ENCODE measurements at regions not wholly inside any gene's neighbourhood (a gene's known extent, or its start where the extent isn't known, plus 50 kb on each side); places are given as distances from the start of the nearest gene placed in this dataset.
"Not testable (repeated sequence)": the region's sequence is repeated elsewhere in the genome, so short reads cannot be mapped to it uniquely, and the experiment has no call there.

DNA sequence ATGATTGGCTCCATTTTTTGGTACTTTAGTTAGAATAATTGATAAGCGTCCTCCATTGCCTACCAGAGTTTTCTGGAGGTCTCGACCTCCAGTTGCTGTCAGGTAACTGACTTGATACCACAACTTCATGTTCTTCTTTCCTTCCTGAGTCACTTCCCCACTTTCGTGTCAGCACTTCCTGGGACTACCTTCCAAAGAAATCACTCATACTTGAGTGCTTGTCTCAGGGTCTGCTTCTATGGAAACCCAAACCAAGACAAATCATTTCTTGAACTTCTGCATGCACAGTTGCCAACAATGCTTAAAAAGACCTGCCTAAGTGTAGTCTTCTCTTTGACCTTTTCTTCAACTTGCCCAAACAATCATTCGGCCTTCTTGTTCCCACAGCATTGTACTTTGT, 210.3 kb upstream of the ETAA1 start:
- no peak for DNase-seq (ENCODE audit: low spot score)

DNA sequence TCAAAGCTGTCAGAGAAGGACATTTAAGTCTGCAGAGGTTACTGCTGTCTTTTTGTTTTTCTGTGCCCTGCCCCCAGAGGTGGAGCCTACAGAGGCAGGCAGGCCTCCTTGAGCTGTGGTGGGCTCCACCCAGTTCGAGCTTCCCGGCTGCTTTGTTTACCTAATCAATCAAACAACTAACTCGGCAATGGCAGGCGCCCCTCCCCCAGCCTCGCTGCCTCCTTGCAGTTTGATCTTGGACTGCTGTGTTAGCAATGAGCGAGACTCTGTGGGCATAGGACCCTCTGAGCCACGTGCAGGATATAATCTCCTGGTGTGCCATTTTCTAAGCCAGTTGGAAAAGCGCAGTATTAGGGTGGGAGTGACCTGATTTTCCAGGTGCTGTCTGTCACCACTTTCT, 201.8 kb upstream of the ETAA1 start:
- not testable (repeated sequence) for DNase-seq (ENCODE audit: low spot score)

DNA sequence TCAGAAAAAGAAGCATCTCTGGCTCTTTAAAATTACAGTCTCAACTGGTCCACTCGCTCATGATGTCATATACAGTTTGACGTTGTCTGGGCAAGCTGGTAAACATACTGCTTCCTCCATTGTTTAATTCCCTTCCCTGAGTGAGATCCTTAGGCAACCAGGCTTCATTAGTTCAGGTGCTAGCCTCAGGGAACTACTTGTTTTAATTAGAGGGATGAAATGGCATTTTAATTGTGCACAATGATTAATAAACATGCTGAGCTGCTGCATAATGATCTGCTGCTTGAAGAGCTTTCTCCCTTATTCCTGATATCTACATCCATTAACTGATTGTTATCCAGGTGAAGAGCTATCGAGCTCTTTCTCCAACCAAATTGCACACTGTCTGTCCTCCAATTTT, 195.6 kb upstream of the ETAA1 start:
- no peak for DNase-seq (ENCODE audit: low spot score)

DNA sequence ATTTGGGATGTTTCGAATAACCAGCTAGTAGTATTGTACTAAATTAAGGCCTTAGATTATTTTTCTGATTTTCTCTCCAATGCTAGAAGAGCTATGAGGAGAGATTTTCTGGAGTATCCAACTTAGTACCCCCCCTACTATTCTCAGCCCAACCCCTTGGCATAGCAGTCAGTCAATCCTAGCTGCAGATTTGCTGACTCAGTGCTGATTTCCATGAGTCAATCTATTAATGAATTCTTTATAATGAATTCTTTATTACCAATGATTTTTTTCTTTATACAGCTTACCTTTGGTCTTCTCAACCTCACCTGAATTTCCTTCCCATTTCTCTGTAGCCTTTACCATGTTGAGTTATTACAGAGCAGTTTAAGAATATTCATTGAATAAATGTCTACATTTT, 192.8 kb upstream of the ETAA1 start:
- no peak for DNase-seq (ENCODE audit: low spot score)

DNA sequence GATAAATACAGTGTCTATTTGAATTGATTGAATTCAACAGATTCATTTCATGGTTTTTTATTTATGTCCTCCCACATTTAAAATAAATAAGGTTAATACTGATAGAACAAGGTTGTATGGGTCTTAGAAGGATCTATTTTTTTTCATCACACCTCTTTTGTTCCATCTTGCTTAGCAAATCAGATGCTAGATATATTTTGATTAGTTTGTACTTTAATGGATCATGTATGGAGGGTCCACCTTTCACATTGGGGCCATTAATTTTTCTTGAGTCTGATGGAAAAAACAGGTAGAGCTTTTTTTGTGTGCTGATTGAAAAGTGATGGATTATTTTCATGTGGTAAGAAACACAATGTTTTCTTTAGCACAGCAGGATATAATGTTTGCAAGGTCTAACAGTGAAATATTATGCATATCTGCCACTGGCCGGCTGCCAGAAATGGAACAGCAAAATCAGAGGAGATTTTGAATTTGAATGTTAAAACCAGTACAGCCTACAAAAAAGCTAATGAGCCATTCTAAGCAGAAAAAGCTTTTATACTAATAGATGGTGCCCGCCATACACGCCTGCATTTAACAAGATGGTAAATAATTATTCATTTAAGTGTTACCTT, 188.1 kb upstream of the ETAA1 start:
- no peak for DNase-seq (ENCODE audit: low spot score)

DNA sequence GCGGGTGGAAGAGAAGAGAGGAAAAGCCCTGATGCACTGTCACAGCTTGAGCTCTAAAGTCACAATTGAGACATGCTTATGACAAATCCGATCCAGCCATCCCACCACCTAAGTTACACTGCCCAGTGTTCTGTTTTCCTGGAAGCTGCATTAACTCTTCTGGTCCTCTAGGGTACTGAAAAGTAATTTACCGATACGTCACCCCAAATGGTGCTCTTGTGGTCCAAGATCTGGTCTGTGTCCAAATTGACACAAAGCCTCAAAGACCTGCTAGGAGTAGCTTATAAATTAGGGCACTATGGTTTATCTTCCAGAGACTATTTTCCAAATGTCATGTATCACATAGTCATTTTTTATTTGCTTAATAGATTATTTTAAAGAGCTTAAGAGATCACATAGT, 186.7 kb upstream of the ETAA1 start:
- no peak for DNase-seq (ENCODE audit: low spot score)

DNA sequence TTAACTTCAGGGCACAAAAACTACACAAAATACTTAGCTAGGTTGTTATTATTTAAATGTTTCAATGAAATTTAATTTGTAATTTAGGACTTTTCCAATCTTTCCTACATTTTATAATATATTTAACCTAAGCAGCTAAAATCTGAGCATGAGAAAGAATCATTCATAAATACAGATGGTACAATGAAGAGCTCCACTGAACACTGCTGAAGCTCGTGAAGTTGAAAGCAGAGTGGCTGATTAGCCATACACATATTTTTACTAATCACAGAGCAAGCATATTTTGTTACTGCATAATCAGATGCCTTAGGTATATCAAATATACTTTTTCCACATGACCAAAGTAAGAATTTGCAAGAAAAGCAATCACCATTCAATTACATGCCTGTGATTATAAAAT, 184.9 kb upstream of the ETAA1 start:
- no peak for DNase-seq (ENCODE audit: low spot score)

DNA sequence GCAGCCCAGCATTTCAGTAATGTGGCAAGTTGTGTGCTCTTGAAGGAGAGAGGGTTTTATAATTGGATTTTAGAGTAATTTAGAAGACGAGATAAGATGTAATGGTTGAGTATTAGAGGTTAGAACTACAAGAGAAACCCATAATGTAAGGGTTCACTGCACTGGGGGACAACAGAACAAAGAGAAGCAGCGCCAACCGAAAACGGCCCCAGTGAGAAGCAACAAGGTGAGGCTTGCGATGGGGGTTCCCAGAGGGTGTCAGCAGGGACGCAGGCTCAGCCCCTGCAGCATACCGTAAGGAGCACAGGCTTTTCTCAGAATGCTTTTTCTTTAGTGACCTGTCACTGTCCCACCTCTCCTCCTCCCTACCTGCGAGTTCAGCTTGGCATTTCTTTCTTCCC, 183.9 kb upstream of the ETAA1 start:
- no peak for DNase-seq (ENCODE audit: low spot score)

DNA sequence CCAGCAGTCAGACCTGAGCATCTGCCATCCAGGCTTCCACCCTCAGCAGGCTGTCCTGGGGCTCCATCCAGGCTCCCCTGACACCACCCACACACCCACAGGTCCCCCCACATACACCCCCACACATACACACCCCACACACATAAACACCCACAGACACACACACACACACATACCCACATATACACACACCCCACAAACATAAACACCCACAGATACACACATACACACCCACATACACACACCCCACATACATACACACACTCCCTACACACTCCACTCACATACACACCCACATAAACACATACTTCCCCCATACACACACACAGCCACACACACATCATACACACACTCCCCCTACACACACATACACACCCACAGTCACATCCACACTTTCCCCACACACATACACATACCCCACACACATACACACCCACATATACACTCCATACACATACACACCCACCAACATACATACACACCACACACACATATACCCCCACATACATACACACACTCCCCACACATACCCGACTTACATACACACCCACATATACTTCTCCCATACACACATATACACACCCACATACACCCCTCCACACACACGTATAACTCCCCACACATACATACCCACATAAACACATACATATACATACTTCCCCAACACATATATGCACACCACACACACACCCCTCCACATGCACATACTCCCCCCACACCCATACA, 183.3 kb upstream of the ETAA1 start:
- no peak for DNase-seq (ENCODE audit: low spot score)

DNA sequence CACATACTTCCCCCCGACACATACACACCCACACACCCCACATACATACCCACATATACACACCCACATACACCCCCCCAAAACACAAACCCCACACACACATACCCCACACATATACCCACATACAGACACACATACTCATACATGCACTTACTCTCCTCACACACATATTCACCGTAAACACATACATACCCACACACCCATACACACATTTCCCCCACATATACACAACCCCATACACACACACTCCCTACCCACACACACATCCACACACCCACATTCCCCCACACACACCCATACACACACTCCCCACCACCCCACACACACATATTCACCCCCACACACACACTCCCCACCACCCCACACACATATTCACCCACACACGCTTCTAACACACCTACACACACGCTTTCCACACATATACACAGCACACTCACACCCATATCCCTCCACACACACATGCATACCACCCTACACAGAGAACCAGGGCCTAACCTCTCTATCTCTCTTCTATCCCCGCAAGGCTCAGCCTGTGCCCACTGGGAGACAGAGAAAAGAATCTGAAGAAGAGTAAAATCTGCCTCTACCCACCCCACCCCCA, 182.4 kb upstream of the ETAA1 start:
- DNase-seq (ENCODE audit: low spot score): no peak

DNA sequence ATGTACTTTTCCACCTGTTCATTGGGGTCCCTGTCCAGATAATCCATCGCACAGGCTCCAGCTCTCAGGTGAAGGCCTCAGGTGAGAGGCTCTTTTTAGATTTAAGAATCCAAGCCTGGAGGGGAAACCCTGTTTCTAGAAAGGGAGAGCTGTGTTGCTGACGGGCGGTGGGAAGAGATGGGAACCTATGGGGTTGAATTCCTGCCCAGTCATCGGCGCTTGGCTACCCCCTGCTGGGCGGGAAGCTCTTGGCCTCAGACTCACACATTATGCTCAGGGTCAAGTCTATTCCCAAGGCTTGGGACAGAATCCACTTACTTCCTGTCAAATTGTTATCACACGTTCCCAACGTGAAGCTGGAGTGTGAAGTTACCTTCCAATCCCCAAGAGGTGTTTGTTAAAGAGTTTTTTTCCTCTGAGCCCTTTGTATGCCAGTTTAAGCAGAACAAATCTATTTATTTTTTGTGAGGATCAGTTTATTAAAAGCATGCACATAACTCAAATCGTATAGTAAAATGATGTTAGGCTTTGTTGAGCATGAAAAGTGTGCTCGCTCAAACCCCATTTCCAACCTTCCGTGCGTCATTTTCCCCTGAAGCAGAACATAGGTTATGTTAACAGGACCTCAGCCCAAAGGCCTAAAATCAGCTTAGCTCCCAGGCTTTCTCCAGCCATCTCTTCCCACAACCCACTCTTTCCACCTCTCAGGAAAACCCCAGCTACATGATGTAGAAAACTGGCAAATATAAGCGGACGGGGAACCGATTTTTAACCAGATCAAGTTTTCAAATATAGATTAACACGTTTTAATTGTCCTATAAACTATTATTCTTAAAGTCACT, 181.7 kb upstream of the ETAA1 start:
- no peak for DNase-seq (ENCODE audit: low spot score)

DNA sequence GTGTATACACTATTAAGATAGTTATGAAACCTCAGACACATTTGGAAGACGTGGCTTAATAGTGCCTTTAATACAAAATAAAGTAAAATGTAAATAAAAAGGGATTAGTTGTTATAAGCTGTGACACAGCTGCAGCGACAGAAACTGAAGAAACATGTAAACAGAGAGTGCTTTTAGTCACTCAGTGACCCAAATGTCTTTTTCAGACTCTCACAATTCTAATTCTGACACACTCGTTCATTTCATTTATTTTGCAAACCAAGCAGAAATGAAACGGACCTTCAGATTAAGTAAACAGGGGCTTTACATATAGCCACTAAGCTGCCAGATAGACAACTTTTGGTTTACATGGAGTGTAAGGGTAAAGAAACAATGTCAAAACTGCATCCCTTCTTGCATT, 181.0 kb upstream of the ETAA1 start:
- DNase-seq (ENCODE audit: low spot score): no peak

DNA sequence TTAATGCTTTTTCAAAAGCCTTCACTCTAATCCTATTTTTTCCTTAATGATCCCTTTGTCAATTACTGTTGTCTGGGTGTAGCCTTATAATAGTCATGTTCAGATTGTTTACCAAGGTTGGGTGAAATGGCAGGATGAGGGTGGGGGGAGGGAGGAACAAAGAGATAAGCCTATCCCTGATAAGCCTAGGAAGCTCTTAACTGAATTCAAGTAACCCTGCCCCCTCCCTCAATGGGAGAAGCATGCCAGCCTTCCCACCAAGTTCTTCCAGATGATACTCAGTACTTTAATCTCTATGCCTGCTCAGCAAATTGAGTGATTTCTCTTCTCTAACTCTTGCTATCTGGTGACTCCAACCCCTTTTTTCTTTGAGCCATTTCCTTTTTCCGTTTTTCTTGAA, 180.3 kb upstream of the ETAA1 start:
- no peak for DNase-seq (ENCODE audit: low spot score)

DNA sequence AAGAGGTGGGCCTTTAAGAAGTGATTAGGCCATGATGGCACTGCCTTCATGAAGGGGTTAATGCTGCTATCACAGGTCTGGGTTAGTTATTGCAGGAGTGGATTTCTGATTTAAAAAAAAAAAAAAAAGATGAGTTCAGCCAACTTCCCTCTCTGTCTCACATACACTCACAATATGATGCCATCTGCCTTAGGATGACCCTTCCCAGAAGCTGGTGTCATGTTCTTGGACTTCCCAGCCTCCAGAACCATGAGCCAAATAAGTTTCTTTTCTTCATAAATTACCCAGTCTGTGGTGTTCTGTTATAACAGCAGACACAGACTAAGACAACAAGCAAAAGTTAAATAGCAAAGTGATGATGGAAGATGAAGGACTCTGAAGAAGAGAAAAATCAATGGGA, 179.7 kb upstream of the ETAA1 start:
- no peak for DNase-seq (ENCODE audit: low spot score)

DNA sequence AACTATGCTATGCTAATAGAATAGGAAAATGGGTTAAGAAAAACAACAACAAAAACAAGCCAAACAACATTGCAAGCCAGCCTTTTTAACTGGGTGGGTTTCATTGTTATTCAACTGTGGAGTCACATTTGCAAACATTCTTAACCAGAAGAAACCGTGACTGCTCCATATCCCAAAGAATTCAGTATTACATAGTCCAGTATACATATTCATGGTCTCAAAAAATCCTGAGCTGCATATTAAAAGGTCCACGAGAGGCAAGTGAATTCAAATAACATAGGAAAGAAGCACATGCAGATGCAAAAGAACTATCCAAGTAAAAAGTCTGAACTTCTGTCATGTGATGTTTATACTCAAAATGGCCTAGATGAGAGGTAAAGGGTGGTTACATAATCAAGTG, 179.1 kb upstream of the ETAA1 start:
- no peak for DNase-seq (ENCODE audit: low spot score)

DNA sequence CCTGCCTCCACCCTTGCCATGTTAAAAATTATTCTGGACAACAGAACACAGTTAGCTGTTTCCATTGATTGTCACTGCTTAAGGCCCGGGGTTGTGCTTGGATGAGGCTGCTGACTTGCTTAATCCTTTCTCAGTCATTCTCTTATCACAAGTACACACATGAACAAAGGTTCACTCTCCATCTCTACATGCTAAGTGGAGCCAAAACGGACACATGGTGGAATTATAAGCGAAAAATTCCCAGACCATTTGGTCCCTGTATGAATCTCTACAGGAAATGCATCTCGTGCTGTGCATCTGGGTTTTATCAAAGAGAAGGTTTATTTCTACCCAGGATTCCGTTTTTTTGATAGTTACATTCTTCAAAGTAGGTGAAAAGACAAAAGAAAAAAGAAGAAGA, 177.5 kb upstream of the ETAA1 start:
- peak; percentile 26 for DNase-seq (ENCODE audit: low spot score)

DNA sequence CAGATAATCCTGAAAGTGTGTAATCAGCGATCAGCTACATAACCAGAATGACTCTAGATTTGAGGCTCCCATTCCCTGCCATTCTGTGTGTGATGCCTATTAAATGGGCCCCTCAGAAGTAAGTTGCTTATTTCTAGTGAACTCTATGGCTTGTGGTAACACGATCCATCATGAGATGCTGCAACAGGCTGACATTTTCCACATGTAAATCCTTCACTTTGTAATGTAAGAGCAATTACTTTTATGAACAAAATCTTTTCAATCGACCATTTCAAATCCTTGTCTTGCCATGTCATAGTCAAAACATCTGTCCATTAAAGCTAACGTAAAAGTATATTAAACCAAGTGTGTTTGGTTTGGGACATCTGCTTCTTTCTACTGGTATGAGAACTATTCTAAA, 175.9 kb upstream of the ETAA1 start:
- DNase-seq (ENCODE audit: low spot score): no peak

DNA sequence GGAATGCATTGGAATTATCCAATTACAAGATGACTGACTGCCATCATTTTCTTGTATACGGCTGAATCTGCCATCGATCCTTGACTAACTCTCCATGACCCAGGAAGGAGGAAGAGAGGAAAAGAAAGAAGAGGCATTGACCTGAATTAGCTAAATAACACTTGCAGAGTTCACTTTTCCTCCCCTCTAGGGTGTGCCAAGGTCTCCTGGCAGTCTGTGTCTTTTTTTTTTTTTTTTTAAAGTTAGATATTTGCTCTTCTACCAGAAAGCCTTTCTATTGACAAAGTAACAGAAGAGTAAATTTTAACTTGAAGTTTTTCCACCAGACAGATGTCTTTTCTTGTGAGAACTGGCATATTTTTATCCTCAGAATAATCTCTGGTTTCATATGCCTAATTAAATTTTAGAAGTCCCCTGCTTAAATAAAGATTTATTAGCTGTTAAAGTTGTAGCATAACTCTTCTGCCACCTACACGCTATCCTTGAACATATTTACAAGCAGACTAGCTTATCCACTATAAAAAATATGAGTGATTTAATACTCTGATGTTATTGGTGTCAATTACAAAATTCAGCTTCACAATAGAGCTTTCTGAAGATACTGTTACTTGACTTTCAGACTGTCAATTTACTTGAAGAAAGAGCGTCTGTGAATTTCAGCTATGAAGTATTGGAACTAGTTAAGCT, 171.7 kb upstream of the ETAA1 start:
- DNase-seq (ENCODE audit: low spot score): no peak

DNA sequence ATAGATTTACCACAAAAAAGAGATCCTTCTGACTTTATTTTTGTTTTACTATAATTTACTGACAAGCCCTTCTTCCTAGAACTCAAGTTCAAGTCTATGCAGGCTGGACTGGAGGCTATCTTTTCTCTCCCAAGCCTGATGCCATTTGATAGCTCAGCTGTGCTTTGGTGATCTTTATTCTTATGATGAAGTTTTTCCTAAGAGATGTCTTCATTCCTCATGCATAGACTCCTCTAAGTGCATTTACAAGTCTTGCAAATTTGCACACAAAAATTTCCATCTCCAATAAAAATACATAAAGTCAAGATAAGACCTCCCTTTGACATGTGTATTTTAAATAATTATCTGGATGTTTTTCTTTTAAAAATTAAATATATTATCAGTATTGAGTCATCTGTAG, 167.4 kb upstream of the ETAA1 start:
- DNase-seq (ENCODE audit: low spot score): no peak

DNA sequence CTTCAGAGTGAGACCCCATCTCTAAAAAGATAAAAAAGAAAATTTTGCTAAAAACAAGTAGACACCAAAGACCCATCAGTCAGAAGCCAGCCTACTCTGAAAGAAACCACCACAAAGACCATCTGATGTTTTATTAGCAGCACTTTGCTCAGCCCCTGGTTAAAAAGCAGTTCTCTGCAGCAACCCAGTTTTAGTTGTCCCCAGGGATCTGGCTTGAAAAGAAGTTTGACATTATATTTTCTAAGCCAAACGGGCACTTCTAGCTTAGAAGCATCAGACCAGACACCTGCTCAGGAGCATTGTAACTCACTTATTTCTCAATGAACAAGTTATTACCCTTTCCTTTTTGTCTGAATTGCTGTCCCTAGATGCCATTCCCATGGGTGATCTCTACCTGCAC, 164.2 kb upstream of the ETAA1 start:
- DNase-seq (ENCODE audit: low spot score): no peak

DNA sequence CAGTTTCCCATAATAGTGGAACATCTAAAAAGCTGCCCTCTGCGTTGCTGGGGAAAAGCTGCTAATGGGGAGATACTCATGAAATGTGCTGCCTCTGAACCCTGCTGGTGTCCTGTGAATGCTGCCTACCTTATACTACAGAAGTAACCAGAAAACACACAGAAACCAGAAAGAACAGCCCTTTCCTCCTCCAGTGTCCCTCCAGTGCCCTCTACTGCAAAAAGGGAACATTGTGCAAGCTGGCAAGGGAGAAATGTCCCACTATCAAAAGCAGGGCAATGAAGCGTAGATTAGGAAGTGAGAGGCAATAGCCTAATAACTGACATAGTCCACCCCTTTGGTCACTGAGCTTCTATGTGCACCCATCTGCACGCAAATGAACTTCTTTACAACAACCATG, 162.7 kb upstream of the ETAA1 start:
- DNase-seq (ENCODE audit: low spot score): peak; percentile 76

DNA sequence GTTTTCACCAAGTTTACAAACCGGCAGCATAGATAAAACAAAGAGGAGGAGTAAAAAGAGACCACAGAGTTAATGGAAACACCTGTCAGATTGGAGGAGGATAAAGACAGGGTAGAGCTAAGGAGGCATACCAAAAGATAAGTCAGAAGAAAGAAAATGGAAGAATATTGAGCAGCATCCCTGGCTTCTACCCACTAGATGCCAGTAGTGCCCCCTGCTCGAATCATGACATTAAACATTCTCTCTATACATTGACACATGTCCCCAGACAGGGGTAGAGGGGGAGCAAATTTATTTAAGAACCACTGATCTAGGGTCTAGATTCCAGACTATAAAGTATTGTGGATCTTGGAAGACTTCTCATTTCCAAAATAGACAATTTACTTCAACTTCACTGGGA, 159.8 kb upstream of the ETAA1 start:
- no peak for DNase-seq (ENCODE audit: low spot score)

Data from cerebellar cortex (tissue), 1 donor.